Body of pancreas (tissue), 4 donors: ENCODE measurements at regions not wholly inside any gene's neighbourhood (a gene's known extent, or its start where the extent isn't known, plus 50 kb on each side); places are given as distances from the start of the nearest gene placed in this dataset.

Source experiments
- ATAC-seq: fragments of 150-250 bp; one replicate; pipeline ENCODE4 v1.9.1; 2016
- DNase-seq, 4 donors: peaks; one replicate each; pipeline ENCODE4 v3.0.0-alpha.2; 2019
- H3K27ac ChIP-seq, 4 donors: fragments of 200-600 bp; sonication (generic); 1 replicate in 3 of 4; 2 replicates in 1 of 4; pipeline versions ENCODE4 v1.5.1 to v1.6.1; 2016 to 2019; ENCODE audit warnings: mild to moderate bottlenecking in 1 of 4, mixed read lengths in 1 of 4, moderate library complexity in 1 of 4
- H3K27me3 ChIP-seq, 2 donors: fragments of 200-600 bp; sonication (generic); one replicate each; pipeline ENCODE4 v1.6.0; 2016; ENCODE audit warnings: mild to moderate bottlenecking in 1 of 2
- H3K36me3 ChIP-seq, 2 donors: fragments of 200-600 bp; sonication (generic); replicated peaks in 1 of 2; 2 replicates each; pipeline ENCODE4 v1.5.1; 2016; ENCODE audit warnings: low read depth in 2 of 2; ENCODE audit not compliant: insufficient read depth in 1 of 2
- H3K4me1 ChIP-seq: fragments of 200-600 bp; sonication (generic); one replicate; pipeline ENCODE4 v1.6.0; 2016
- H3K4me3 ChIP-seq, 2 donors: fragments of 200-600 bp; sonication (generic); 1 replicate in 1 of 2; 2 replicates in 1 of 2; pipeline ENCODE4 v1.5.1; 2016 to 2019
- H3K9me3 ChIP-seq, 3 donors: fragments of 200-600 bp; sonication (generic); 1 replicate in 2 of 3; 2 replicates in 1 of 3; pipeline ENCODE4 v1.5.1; 2016
- CTCF ChIP-seq, 7 experiments: fragments of 450-650 bp in 4 of 7; fragments of 200-600 bp in 3 of 7; sonication (generic) in 3 of 7; IDR thresholded peaks; one replicate each; pipeline ENCODE4 v1.5.1; 2016 to 2019; ENCODE audit warnings: antibody characterized with exemption in 7 of 7
- POLR2A ChIP-seq, 3 donors: fragments of 450-650 bp; IDR thresholded peaks; one replicate each; pipeline ENCODE4 v1.6.1; 2016; ENCODE audit warnings: antibody characterized with exemption in 3 of 3, mild to moderate bottlenecking in 2 of 3
- WGBS, 2 donors: methylation state at CpG; one replicate each; pipeline ENCODE4 v1.1.5; 2017; 5-methylcytosine and 5-hydroxymethylcytosine counted together
- intact Hi-C: fragments of 100-400 bp; cut with DNase I; formaldehyde crosslinking; loops from one replicate; pipeline ENCODE4 v1.15.1; 2023

- no peak overlapping the region for H3K27ac ChIP-seq
- no peak overlapping the region for H3K4me3 ChIP-seq
- no peaks in the 10 kb centered on the region for H3K4me1 ChIP-seq
- no peaks in the 10 kb centered on the region for H3K9me3 ChIP-seq
- H3K36me3 ChIP-seq, result no peaks in the 10 kb centered on the region
- ATAC-seq, result no peak
- no peaks in the 10 kb centered on the region for H3K27me3 ChIP-seq
- intact Hi-C loops, result no loop called here
- WGBS, 2 donors, result 47 to 68% methylated on average over 3 of the region's 3 CpGs
- TF ChIP-seq CTCF (IDR thresholded peaks at IDR 0.05) (no peak), POLR2A (IDR thresholded peaks at IDR 0.05) (no peak)
- no peak for DNase-seq
Observed at GRCh38 chr10:106011250-106011649, 1153.3 kb downstream of the SORCS1 start.

GRCh38 chr10:106000721-106001120 is 1163.8 kb downstream of the SORCS1 start:
- no peak for DNase-seq

GRCh38 chr10:105993609-105994008 is 1170.9 kb downstream of the SORCS1 start:
- ATAC-seq (no peak), DNase-seq (no peak)
- Histone ChIP-seq H3K36me3 (no peaks in the 10 kb centered on the region), H3K27me3 (no peaks in the 10 kb centered on the region), H3K27ac (no peak overlapping the region), H3K4me3 (no peak overlapping the region), H3K4me1 (no peaks in the 10 kb centered on the region), H3K9me3 (no peaks in the 10 kb centered on the region)
- no peak for TF ChIP-seq CTCF (IDR thresholded peaks at IDR 0.05)
- no peak for TF ChIP-seq POLR2A (IDR thresholded peaks at IDR 0.05)
- 14 to 22% methylated on average over 3 of the region's 3 CpGs for WGBS, 2 donors
- intact Hi-C loops, result no loop called here

More at GRCh38 chr10:106000721-106001120, 1163.8 kb downstream of the SORCS1 start:
- 78 to 84% methylated on average over 2 of the region's 2 CpGs for WGBS, 2 donors
- Histone ChIP-seq H3K36me3 (no peaks in the 10 kb centered on the region), H3K9me3 (no peaks in the 10 kb centered on the region), H3K4me3 (no peak overlapping the region), H3K4me1 (no peaks in the 10 kb centered on the region), H3K27ac (no peak overlapping the region), H3K27me3 (no peaks in the 10 kb centered on the region)
- no peak for ATAC-seq
- TF ChIP-seq CTCF (IDR thresholded peaks at IDR 0.05), result no peak
- intact Hi-C loops, result no loop called here

- H3K9me3 ChIP-seq, result no peaks in the 10 kb centered on the region
- ATAC-seq (no peak), DNase-seq (no peak)
- H3K27me3 ChIP-seq, result no peaks in the 10 kb centered on the region
- no peaks in the 10 kb centered on the region for H3K4me1 ChIP-seq
- no peaks in the 10 kb centered on the region for H3K36me3 ChIP-seq
- TF ChIP-seq CTCF (IDR thresholded peaks at IDR 0.05) (no peak), POLR2A (IDR thresholded peaks at IDR 0.05) (no peak)
- no peak overlapping the region for H3K27ac ChIP-seq
- intact Hi-C loops, result no loop called here
- H3K4me3 ChIP-seq, result no peak overlapping the region
Observed at GRCh38 chr10:105992928-105993327, 1171.6 kb downstream of the SORCS1 start.

GRCh38 chr10:105990529-105990928 is 1174.0 kb downstream of the SORCS1 start:
- DNase-seq (no peak), ATAC-seq (no peak)
- TF ChIP-seq CTCF (IDR thresholded peaks at IDR 0.05), result no peak
- no peak for TF ChIP-seq POLR2A (IDR thresholded peaks at IDR 0.05)
- H3K27ac ChIP-seq, result no peak overlapping the region
- no peaks in the 10 kb centered on the region for H3K9me3 ChIP-seq
- no peaks in the 10 kb centered on the region for H3K27me3 ChIP-seq
- no peak overlapping the region for H3K4me3 ChIP-seq
- H3K4me1 ChIP-seq, result no peaks in the 10 kb centered on the region
- WGBS, 2 donors, result 72 to 92% methylated on average over 1 to 2 of the region's 2 CpGs
- intact Hi-C loops, result no loop called here
- no peaks in the 10 kb centered on the region for H3K36me3 ChIP-seq
